Glomerular endothelial cell (primary cell): ENCODE measurements at regions not wholly inside any gene's neighbourhood (a gene's known extent, or its start where the extent isn't known, plus 50 kb on each side); places are given as distances from the start of the nearest gene placed in this dataset.

ENCODE experiments used
- DNase-seq: peaks from one replicate; pipeline ENCODE4 v3.0.0-alpha.2; 2011; ENCODE audit warnings: low read depth, low spot score; ENCODE audit errors: extremely low read depth

GRCh38 chr16:86103320-86103719 is 204.4 kb downstream of the IRF8 start:
- no peak for DNase-seq

GRCh38 chr16:86104537-86105048 is 205.6 kb downstream of the IRF8 start:
- DNase-seq: no peak

GRCh38 chr16:86107215-86107825 is 208.4 kb downstream of the IRF8 start:
- no peak for DNase-seq

DNA sequence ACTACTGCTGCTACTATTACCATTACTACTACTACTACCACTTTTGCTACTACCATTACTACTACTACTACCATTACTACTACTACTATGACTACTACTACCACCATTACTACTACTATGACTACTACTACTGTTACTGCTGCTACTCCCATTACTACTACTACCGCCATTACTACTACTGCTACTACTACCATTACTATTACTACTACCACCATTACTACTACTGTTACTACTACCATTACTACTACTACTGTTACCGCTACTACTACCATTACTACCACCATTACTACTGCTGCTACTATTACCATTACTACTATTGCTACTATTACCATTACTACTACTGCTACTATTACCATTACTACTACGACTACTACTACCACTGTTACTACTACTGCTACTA is 209.1 kb downstream of the IRF8 start:
- no peak for DNase-seq

GRCh38 chr16:86110134-86110533 is 211.2 kb downstream of the IRF8 start:
- no peak for DNase-seq

- DNase-seq: no peak
Observed at GRCh38 chr16:86110726-86111125, 211.8 kb downstream of the IRF8 start.

DNA sequence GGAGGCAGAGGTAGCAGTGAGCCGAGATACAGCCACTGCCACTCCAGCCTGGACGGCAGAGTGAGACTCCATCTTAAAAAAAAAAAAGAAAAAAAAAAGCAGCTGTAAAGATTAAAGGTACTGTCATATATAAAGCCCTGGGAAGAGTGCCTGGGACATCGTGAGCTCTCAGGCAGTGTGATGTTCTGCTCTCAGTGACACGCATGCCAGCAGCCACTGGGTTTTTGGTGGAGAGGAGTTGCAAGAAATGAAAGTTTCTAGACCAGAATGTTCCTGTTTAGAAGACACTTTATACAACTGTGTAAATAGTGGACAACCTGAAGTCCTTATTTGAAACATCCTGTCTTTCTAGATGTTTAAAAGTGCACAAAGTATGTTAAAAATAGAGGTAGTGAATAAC is 213.2 kb downstream of the IRF8 start:
- no peak for DNase-seq

DNA sequence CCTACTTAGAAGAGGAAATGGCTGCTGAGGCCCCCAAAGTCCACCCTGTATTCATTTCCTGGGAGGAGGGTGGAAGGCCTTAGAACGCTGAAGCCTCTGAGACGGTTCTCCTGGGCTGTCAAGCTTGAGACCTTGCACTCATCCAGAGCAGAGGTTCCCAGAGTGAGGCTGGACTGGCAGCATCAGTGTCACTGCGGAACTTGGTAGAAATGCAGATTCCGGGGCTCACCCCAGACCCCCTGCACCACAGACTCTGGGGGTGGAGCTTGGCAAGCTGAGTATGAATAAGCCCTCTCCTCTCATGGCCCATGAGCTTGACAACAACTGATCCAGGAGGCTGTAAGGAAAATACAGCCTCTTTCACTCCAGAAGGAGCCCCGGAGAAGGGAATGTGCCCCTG is 218.3 kb downstream of the IRF8 start:
- DNase-seq: no peak

GRCh38 chr16:86117756-86118155 is 218.8 kb downstream of the IRF8 start:
- no peak for DNase-seq

- DNase-seq: no peak
Observed at GRCh38 chr16:86118467-86119307, 219.7 kb downstream of the IRF8 start.

GRCh38 chr16:86120201-86121192 is 221.5 kb downstream of the IRF8 start:
- DNase-seq: no peak

- no peak for DNase-seq
Observed at GRCh38 chr16:86121374-86122010, 222.5 kb downstream of the IRF8 start.

DNA sequence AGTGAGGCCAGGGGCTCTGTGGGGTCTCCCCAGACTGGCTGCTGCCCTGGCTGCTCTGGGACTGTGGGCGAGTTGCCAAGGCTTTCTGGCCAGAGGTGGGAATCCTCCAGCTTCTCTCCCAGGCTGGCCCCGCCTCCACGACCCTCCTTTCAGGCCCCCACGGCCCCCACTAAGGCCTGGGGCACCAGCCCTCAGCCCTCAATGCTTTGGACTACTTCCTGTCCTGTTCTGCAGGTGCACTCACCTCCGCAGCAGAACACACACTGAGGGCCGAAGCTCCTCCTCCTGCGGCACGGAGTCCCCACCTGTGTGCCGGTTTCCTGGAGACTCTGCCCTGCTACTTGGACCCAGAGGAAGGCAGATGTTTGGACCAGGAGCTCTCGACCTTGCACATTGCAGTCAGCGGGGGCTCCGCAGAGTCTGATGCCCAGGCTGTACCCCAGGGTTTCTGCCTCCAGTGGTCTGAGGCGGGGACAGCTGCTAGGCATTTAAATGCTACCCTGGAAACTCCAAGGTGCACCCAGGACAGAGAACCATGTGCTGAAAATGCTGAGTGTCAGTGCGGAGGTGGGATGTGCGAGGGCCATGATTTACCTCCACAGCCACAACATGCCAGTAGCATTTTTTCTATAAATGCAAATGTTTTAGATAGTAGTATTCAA is 223.8 kb downstream of the IRF8 start:
- no peak for DNase-seq

DNA sequence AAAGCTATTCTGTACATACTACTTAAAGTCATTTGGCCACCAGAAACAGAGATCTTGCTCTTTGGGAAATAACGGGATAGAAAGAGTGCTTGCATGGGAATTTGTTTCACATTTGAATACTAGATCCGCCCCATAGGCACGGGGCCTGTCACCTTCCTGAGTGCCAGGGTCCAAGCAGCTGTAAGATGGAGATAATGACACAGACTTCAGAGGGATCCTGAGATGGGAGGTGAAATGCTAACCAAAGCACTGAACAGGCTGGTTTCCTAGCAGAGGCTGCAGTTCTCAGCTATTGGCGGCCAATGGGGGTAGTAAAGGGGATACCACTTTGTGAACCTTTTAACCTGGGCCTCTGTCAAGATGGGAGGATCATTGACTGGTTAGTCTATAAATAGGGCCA is 225.4 kb downstream of the IRF8 start:
- no peak for DNase-seq

- no peak for DNase-seq
Observed at GRCh38 chr16:86126891-86127290, 227.9 kb downstream of the IRF8 start.

- no peak for DNase-seq
Observed at GRCh38 chr16:86127366-86127765, 228.4 kb downstream of the IRF8 start.

DNA sequence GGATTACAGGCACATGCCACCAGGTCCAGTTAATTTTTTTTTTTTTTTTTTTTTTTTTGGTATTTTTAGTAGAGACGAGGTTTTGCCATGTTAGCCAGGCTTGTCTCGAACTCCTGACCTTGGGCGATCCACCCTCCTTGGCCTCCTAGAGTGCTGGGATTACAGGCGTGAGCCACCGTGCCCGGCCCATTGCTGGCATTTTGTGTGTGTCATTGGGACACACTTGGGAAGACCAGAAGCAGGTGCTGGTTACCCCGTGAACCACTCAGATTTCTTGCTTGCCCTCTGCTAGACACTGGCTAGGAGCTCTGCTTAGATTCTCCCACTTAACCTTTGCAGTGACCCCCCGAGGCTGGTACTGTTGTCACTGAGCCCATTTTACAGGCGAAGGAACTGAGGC is 229.3 kb downstream of the IRF8 start:
- no peak for DNase-seq

DNA sequence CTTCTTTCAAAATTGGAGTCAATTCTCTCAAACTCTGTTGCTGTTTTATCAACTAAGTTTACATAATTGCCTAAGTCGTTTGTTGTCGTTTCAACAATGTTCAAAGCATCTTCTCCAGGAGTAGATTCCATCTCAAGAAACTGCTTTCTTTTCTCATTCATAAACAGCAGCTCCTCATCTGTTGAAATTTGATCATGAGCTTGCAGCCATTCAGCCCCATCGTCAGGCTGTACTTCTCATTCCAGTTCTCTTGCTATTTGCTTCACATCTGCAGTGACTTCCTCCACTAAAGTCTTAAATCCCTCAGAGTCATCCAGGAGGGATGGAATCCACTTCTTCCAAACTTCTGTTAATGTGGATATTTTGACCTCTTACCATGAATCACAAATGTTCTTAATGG is 230.6 kb downstream of the IRF8 start:
- DNase-seq: no peak

DNA sequence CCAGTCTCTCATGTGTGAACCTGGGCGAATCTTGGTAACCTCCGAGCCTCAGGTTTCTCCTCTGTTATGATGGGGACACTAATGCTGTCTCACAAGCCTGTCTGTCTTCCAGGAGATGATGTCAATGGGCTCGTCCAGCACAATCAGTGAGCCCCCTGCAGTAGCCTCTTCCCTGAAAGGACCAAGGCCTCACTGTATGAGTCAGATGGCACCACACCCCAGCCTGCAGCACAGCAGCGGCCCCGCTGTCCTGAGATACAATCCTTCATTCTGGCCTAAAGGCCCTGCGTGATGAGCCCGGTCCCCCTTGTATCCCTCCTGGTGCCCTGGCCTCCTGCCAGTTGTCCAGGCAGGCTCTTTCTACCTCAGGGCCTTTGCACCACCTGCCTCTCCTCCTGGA is 234.4 kb downstream of the IRF8 start:
- no peak for DNase-seq

DNA sequence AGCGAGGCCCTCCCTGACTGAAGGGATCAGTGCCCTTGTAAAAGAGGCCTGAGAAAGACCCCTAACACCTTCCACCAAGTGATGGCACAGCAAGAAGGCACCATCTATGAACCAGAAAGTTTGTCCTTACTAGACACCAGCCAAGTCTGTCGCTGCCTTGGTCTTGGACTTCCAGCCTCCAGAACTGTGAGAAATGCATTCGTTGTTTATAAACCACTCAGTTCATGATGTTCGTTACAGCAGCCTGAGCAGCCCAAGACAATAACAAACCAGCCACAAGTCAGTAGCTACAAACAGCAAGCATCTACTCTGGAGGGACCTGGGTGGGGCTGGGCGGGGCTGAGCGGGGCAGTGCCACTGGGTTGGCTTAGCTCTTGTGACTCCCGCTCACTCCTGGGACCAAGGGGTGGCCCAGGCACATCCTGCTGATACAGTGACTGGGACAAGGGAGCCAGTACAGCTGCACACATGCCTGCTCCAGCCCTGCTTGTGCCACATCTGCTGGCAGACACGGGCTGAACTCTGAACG is 234.9 kb downstream of the IRF8 start:
- DNase-seq: no peak
